ENCODE measurements at regions not wholly inside any gene's neighbourhood (a gene's known extent, or its start where the extent isn't known, plus 50 kb on each side); places are given as distances from the start of the nearest gene placed in this dataset.

DNA sequence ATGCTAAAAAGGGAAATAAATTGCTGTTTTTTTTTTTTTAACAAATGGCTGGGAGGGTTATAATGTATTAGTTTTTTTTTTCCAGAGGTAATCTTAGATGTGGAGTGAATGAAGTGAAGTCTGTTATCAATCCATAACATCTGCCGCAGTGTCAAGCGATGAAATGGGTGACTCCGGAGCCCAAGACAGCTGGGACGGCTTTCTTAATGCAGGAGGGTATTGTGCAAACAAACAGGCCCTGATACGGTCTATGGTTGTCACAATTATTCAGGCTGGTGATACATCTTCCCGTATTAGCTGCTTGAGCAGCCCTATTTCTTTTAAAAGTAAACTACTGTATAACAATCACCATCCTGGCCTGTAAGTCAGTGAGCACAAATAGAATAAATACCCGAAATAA lies 1231.2 kb downstream of the GATA3 start:
- no peak for TF ChIP-seq CTCF (IDR thresholded peaks at IDR 0.05; ENCODE audit: poor library complexity)
- no peak for TF ChIP-seq EZH2 (IDR thresholded peaks at IDR 0.05; ENCODE audit: borderline replicate concordance)
- TF ChIP-seq EZH2phosphoT487 (IDR thresholded peaks at IDR 0.05; ENCODE audit: low read depth, severe bottlenecking, unreplicated experiment) = no peak
